HG03135 (cell line): ENCODE measurements at regions not wholly inside any gene's neighbourhood (a gene's known extent, or its start where the extent isn't known, plus 50 kb on each side); places are given as distances from the start of the nearest gene placed in this dataset.

Experiments
- ATAC-seq: cut with Tn5 transposase; IDR thresholded peaks from one replicate; pipeline ENCODE4 v1.9.1; 2021; ENCODE audit warnings: mild to moderate bottlenecking, moderate library complexity; ENCODE audit not compliant: unreplicated experiment

DNA sequence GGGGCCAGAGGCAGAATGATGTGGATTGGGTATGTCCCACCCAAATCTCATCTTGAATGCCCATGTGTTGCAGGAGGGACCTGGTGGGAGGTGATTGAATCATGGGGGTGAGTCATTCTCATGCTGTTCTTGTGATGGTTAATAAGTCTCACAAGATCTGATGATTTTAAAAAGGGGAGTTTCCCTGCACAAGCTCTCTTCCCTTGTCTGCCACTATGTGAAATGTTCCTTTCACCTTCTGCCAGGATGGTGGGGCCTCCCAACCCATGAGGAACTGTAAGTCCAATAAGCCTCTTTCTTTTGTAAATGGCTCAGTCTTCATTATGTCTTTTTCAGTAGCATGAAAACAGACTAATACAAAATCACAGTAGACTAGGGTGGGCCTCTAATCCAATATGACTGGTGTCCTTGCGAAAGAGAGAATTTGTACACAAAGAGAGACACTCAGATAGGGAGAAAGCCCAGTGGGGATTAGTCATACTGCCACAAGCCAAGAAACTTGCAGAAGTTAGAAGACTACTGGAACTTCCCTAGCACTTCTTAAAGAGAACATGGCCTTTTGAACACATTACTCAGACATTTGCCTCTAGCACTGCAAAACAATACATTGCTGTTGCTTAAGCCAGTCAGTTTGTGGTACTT, 68.4 kb downstream of the ANXA1 start:
- ATAC-seq = peak; percentile 86

DNA sequence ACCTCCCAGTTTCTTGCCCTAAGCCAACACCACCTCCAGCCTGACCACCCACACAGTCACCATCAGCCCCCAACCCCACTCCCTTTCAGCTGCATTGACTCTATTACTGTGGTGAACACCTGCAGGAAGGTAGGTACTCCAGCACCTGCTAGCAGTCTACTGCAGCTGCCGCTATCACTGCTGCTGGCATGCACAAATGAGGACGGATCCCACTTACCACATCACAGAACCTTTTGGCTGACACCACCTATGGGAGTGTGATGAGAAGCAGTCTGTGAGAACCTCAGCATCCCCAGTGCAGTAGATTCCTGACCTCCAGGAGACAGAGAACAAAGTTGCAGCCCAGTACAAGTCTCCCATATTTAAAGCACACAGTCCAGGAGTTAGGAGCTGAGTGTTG, 71.9 kb downstream of the ANXA1 start:
- ATAC-seq = no peak

DNA sequence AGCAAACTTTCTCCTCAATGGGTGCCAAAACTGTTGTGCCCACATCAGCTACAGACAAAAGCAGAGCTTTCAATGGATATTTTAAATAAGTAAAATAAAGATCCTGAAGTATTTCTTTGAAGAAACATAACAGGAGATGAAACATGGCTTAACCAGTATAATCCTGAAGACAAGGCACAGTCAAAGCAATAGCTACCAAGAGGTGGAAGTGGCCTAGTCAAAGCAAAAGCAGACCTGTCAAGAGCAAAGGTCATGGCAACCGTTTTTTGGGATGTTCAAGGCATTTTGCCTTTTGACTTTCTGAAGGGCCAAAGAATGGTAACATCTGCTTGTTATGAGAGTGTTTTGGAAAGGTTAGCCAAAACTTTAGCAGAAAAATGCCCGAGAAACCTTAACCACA, 77.9 kb downstream of the ANXA1 start:
- no peak for ATAC-seq

DNA sequence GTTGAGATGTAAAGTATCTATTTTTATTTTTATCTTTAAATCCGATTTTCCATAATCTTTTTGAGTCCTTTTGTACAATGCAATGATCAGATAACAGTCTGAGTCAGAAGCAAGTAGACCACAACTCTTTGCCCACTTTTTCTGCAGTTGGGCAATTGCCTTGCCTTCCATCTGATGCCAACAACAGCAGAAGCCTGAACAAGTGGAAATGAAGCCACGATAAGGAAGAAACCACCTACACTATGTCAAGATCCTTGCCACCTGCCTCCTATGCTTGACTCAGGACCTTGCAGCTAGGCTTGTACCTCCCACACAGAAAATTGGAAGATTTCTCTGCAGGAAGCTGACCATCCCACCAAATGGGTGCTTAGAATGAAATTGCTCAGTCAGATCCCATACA, 78.6 kb downstream of the ANXA1 start:
- no peak for ATAC-seq

DNA sequence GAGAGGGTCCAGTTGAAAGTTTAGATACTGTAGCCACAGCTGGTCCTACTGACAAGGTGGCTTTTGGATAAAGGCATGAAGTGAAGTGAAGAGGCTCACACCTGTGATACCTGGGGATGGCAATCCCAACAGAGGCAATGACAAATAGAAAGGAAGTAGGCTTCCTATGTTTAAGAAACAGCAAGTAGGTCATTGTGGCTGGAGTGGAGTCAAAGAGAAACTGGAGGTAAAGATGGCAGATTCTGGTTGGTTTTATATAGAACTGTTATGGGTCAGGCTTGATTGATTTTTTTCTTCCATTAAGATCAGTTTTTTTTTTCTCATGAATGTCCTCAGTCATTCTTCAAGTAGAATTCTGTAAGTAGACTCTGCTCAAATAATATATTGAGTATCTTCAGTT, 79.5 kb downstream of the ANXA1 start:
- no peak for ATAC-seq

DNA sequence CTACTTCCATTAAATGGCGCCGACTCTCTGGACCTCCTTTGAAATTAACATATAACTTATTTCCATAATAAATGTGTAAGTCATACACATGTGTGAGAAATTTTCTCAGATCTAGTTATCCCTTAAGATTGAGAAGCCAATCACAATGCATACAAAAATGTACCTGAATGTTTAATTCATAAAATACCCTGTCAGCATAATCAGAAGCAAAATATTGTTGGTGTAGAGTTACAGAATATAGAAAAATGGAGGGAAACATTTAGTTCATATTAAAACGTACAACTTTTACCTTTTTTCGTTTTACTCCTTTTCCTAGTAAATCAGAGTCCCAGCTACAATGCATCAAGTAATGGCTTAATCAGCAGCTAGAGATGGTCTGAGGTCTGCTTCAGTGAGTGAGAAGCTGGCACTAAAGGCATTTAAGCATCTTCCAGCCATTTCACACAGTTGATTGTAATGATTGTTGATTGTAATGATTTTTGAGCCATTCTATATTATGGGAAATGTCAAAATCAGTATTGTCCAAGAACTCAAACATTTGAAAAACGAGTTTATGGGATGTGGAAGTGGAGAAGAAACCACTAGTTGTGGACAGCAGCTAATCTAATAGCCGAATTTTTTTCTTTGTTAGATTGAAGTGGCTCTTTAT, 81.8 kb downstream of the ANXA1 start:
- ATAC-seq = no peak

DNA sequence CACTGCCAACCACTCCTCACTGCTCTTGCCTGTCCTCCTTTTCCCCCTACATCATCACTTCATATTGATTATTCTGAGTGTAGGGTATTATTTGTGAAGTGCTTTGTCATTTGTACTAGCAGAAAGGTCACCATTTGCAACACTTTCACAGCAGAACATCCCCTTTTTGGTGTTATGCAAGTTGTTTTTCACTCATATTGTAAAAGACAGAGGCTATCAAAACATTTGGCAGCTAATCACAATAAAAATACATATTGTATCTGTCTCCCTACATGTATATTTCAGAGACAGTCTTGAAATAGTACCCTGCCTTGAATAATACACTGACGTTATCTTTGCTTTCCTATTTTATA, 82.3 kb downstream of the ANXA1 start:
- ATAC-seq = no peak

DNA sequence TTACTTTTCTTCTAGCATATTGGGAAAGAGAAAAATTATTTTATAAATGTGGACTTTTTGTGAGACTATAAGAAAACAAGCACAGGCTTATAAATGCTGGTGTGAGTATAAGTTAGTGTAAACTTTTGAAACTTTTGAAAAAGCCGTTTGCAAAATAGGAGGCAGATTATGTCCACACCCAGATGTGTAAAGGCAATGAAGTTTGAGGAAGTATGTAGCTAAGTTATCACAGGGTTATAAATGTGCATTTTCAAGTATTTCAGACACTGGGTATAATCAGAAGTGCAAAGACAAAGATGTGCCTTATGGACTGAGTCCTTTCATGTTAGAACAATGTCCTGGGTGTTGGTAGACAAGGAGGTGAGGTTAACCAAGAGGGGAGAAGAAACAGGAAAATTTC, 85.5 kb downstream of the ANXA1 start:
- no peak for ATAC-seq

DNA sequence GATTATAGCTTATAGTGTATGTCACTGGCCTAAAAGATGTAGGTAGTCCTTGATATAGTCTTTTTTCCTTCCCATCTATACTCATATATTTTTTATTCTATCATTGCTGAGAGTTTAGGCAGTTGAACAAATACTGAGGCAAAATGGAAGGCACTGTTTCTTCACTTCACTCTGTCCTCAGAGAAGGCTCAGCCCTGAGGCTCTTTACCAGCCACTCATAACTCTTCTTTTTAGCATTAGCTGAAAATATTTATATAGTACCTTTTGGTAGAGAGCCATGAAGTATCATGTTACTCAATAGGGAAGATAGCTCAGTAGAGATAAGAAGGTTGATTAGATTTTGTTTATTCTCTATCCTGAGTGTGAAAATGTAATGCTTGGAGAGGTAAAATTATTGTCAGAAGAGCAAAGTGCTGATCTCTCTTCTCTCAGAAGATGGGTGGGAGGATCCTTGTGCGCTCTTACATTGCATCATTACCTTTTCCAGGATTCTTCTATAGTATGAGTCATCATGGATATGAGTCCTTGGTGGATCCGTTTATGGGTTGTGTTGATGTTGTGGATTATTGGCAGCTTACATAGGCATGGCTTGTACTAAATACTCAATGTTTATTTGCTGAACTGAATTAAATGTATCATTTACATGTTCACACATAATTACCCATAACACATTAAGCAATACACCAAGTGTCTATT, 88.1 kb downstream of the ANXA1 start:
- ATAC-seq = no peak

DNA sequence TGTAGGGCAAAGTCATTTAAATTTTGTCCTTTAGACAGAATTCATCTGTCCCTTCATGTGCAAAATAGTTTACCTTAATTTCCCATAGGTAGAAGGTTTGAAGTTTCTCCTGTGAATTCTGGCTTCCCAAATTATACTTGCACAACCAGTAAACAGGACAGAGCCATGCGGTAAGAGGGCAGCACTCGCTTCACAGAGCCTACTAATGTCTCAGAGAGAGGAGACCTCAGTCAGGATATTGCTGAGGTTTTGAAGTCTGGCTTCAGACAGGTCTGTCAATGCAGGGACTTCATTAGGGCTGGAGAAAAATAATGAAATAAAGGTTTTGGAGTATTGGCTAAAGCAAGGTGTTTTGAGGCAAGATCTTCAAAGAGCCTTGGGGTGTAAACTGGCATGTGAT, 91.4 kb downstream of the ANXA1 start:
- ATAC-seq = no peak

DNA sequence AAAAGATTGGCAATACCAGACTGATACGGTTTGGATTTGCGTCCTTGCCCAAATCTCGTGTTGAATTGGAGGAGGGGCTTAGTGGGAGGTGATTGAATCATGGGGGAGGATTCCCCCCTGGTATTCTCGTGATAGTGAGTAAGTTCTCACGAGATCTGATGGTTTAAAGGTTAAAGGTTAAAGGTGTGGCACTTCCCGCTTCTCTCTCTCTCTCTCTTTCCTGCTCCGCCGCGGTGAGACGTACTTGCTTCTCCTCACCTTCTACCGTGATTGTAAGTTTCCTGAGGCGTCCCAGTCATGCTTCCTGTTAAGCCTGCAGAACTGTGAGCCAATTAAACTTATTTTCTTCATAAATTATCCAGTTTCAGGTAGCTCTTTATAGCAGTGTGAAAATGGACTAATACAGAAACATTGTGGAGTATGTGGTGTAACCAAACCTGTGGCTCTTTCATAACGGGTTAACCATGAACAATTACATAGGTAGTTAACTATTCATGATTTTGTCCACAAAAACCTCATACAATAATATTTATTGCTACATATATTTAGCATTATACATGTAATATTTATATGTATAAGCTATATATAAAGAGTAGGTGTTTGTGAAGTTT, 107.5 kb downstream of the ANXA1 start:
- no peak for ATAC-seq

DNA sequence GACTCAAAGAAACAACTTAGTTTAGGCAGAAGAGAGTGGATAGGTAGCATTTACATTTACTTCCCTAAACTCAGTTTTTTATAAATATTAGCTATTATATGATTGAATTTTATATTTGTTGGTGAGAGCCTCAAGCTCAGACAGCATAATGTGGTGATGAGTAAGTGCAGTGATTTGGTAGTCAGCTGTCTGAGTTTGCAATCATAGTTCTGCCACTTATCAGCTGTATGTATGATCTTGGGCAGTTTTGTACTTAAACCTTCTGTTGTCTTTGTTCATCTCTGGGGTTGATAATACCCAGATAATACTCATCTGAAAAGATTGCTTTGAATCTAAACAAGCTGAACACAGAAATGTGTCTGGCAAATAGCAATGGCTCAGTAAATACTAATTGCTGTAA, 108.8 kb downstream of the ANXA1 start:
- no peak for ATAC-seq

DNA sequence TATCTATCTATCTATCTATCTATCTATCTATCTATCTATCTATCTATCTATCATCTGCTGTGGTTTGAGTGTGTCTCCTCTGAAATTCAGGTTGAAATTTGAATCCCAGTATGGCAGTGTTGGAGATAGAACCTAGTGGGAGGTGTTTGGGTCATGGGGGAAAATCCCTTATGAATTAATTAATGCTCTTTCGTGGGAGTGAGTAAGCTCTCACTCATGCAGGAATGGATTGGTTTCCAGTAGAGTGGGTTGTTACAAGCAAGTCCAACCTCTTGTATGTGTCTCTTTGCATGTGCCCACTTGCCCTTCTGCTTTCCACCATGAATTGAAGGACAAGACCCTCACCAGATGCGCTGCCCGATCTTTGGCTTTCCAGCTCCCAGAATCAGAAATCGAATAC, 113.0 kb downstream of the ANXA1 start:
- ATAC-seq = no peak

DNA sequence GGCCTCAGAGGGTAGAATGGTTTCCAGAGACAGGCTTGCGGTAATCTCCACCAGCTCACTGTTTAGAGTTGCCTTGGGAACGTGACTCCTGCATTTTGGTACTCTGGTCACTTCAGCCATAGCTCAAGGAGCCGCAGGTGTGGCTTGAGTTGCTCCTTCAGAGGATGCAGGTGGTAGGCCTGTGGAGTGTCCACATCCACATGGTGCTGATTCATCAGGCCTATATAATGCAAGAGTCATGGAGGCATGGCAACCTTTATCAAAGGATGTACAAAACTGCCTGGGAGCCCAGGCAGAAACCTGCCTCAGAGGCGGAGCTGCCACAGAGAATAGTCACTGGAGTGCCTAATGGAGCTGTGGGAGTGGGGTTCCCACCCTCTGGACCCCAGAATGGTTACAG, 114.2 kb downstream of the ANXA1 start:
- no peak for ATAC-seq

DNA sequence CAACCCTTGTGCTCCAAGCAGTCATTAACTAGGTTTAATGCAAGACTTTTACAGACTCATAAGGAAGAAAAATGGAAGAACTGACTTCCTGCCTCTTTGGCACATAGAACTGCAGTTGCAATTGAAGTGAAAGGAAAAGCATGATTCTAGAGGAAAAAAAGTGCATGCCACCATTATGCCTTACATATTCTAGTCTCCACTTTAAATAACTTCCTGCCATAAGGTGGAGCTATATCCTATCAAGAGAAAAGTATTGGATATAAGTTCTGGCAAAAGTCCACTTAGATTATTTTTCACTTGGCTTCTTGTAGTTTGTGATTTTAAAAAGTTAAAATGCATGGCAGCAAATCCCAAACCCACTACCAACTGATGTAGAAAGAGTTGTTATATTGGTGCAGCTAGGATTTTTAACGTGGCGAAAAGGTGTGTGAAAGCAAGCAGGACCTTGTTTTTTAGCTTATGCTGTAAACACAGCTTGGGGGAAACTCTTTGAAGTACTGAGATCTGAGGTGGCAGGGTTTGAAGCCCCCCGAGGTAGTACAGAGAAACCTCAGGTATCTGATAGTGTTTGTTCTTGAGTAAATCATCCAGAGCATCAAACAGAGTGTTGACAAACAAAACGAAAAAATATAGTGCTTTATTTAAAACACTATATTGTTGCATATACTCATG, 117.9 kb downstream of the ANXA1 start:
- no peak for ATAC-seq

DNA sequence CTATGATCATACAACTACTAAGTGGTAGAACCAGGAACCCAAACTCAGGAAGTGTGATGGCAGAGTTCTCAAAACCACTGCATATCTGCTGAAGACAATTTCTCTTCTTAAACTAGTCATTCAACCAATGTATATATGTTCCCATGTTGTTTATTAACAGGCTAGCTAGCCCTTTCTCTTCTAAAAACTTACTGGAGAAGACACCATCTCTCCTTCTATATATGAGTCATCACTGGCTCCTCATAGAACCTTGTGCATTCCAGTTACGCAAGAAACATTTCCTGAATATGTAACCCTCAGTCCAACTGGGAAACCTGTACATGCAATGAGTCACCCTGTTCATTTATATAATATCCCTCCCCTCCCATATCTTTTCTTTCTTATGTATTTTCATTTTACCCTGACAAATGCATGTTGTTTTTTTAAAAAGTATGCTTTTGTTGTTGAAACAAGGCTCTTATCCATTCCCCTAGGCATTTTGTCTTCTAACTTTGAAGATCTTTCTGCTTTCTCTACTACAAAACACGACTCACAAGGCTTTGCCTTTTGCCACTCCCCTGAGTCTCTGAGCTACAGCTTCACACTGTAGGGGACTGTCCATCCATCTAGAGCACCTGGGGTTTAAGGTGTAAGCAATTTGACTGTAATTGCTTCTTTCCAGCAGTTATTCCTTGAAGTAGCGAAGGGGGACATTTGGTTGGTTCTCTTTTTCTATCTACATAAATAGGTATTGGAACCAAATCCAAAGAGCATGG, 119.5 kb downstream of the ANXA1 start:
- ATAC-seq = peak; percentile 85

DNA sequence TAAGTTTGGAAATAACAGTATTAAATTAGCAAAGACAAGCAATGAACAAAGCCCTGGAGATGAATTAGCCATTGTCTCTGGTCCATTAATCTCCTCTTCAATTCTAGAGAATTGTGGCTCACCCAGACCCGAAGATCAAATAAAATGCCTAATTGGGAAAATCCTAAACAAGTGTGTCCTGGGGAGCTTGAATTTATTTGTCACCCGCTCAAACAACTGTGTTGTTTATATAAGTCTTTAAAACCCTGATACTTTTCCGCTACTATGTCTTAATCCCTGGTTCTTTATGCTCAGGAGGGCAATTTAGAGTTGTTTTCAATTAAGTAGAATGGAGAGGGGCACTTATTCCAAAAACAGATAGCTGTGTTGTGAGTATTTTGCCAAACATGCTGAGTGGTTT, 128.4 kb downstream of the ANXA1 start:
- ATAC-seq = no peak

DNA sequence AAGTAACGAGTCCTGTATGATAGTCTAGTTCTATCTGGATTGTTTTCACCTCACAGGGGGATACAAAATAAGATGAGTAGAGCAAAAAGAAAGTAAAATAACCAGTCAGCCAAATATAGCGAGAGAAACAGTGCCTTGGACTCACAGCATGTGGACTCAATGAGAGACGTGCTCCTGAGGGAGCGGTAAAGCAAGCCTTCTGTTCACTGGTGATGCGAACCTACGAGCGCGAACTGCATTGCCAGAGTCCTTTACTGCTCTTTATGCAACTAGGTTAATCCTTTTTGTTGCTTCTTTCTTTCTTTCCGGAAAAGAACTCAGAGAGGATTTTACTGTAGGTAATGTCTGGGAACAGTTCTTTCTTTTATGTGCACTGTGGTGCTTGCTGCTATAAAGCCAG, 132.7 kb downstream of the ANXA1 start:
- ATAC-seq = no peak

DNA sequence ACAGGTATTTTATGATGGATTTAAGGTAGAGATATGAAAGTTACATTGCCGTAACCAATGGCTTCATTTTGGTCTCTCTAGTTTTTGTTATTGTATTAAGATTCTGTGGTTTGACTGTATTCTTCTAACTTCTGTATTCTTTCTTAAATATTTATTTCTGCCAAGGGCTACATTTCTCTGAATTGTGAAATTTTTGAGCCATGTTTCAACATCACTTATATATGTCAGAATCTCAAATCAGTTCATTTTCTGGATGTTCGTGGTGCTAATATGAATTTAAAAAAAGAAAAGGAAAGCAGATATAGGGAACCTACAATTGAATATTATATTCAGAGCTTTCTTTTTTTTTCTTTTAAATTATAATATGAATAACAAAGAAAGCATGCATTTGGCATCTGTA, 142.7 kb downstream of the ANXA1 start:
- no peak for ATAC-seq

DNA sequence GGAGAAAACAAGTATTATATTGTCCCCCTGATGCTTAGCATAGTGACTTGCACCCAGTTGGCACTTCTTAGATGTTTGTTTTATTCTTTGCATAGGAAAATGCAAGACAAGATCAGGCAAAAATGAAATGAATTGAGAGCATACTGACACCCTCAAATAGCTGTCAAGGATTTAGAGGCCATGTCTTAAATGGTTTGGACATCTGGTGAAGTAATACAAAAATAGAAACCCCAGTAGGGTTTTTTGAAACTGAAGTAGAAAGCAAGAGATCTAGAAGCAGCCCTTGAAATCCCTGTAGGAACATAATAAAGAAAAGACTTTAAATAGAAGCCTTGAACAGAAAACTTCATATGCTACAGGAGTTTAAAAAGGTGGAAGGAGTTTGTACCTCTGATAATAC, 174.3 kb downstream of the ANXA1 start:
- no peak for ATAC-seq

DNA sequence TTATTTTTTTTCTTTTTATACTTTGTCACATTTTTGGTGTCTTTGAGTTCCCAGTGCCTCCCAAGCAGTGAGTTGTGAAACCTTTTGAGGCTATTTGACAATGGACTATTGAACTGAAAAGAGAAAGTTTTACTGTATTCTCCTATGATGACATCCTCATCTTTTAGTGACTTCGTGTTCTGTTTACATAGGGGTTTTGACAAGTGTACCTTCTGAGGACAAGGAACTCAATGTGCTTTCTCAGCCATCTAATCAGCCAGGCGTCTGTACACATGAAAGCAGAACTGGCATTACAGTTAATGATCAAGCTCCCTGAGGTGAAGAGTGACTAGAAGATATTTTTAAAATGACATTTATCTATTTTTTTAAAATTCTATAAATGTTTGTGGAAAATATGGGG, 175.5 kb downstream of the ANXA1 start:
- ATAC-seq = no peak
